GM23338 (cell line): ENCODE measurements at regions not wholly inside any gene's neighbourhood (a gene's known extent, or its start where the extent isn't known, plus 50 kb on each side); places are given as distances from the start of the nearest gene placed in this dataset.

Experiments used
- ATAC-seq: fragments of 200-7000 bp; cut with Tn5 transposase; 3 replicates; pipeline ENCODE4 v1.9.1; 2020
- DNase-seq: peaks from one replicate; pipeline ENCODE4 v3.0.0-alpha.2; 2015; ENCODE audit warnings: low spot score
- H2AFZ ChIP-seq: fragments of 200-600 bp; sonication (generic); 2 replicates; pipeline ENCODE4 v1.8.0; 2016; ENCODE audit warnings: antibody characterized with exemption, mild to moderate bottlenecking, moderate library complexity
- H3F3A ChIP-seq: fragments of 200-600 bp; sonication (generic); replicated peaks from 2 replicates; pipeline ENCODE4 v1.8.0; 2017; ENCODE audit warnings: antibody characterized with exemption, mixed run types, low read depth
- H3K27ac ChIP-seq: fragments of 200-600 bp; sonication (generic); 2 replicates; pipeline ENCODE4 v1.6.1; 2016; ENCODE audit warnings: low read depth
- H3K27me3 ChIP-seq: fragments of 200-600 bp; sonication (generic); 2 replicates; pipeline ENCODE4 v1.8.0; 2016; ENCODE audit warnings: mild to moderate bottlenecking, mixed run types, moderate library complexity; ENCODE audit not compliant: insufficient read depth
- H3K36me3 ChIP-seq: fragments of 200-600 bp; sonication (generic); 2 replicates; pipeline ENCODE4 v1.8.0; 2016; ENCODE audit warnings: mild to moderate bottlenecking; ENCODE audit not compliant: insufficient read depth
- H3K4me1 ChIP-seq: fragments of 200-600 bp; sonication (generic); 2 replicates; pipeline ENCODE4 v1.8.0; 2016; ENCODE audit warnings: mild to moderate bottlenecking, moderate library complexity; ENCODE audit not compliant: insufficient read depth
- H3K4me2 ChIP-seq: fragments of 200-600 bp; sonication (generic); 2 replicates; pipeline ENCODE4 v1.7.1; 2017; ENCODE audit warnings: mixed run types
- H3K4me3 ChIP-seq: fragments of 200-600 bp; sonication (generic); 2 replicates; pipeline ENCODE4 v1.6.1; 2016; ENCODE audit warnings: mixed run types
- H3K79me2 ChIP-seq: fragments of 200-600 bp; sonication (generic); replicated peaks from 2 replicates; pipeline ENCODE4 v1.8.0; 2017; ENCODE audit warnings: mild to moderate bottlenecking; ENCODE audit not compliant: insufficient read depth
- H3K9me2 ChIP-seq: fragments of 200-600 bp; sonication (generic); 2 replicates; pipeline ENCODE4 v1.8.0; 2017; ENCODE audit not compliant: insufficient read depth
- H4K20me1 ChIP-seq: fragments of 200-600 bp; sonication (generic); replicated peaks from 2 replicates; pipeline ENCODE4 v1.8.0; 2017; ENCODE audit warnings: mild to moderate bottlenecking; ENCODE audit not compliant: insufficient read depth
- H3K27ac Mint-ChIP-seq: 2 replicates; pipeline ENCODE4 v1.8.0; 2020; ENCODE audit warnings: inconsistent platforms, mild to moderate bottlenecking, moderate library complexity, mixed read lengths
- H3K27me3 Mint-ChIP-seq: 3 replicates; pipeline ENCODE4 v1.8.0; 2022; ENCODE audit warnings: low read depth, mild to moderate bottlenecking, moderate library complexity, mixed read lengths, inconsistent platforms; ENCODE audit not compliant: insufficient read depth, poor library complexity
- H3K36me3 Mint-ChIP-seq: 3 replicates; pipeline ENCODE4 v1.8.0; 2021; ENCODE audit warnings: low read depth, mild to moderate bottlenecking, inconsistent platforms, moderate library complexity, mixed read lengths
- H3K4me1 Mint-ChIP-seq: 3 replicates; pipeline ENCODE4 v1.8.0; 2020; ENCODE audit warnings: mild to moderate bottlenecking, inconsistent platforms, mixed read lengths
- H3K4me3 Mint-ChIP-seq: 3 replicates; pipeline ENCODE4 v1.8.0; 2021; ENCODE audit warnings: moderate library complexity, mild to moderate bottlenecking, inconsistent platforms, mixed read lengths
- H3K9me3 Mint-ChIP-seq: 3 replicates; pipeline ENCODE4 v1.8.0; 2020; ENCODE audit warnings: moderate library complexity, mild to moderate bottlenecking, inconsistent platforms, mixed read lengths
- CREB1 ChIP-seq: fragments of 250-450 bp; sonication (Bioruptor Pico); IDR thresholded peaks from 2 replicates; pipeline ENCODE4 v1.5.0; 2020; ENCODE audit warnings: low read depth, mild to moderate bottlenecking, moderate library complexity
- EZH2 ChIP-seq: fragments of 200-600 bp; sonication (generic); IDR thresholded peaks from one replicate; pipeline ENCODE4 v1.8.0; 2017; ENCODE audit warnings: antibody characterized with exemption, mild to moderate bottlenecking, low read depth; ENCODE audit not compliant: unreplicated experiment
- EZH2phosphoT487 ChIP-seq: fragments of 200-600 bp; sonication (generic); IDR thresholded peaks from one replicate; pipeline ENCODE4 v1.8.1; 2018; ENCODE audit warnings: antibody characterized with exemption; ENCODE audit not compliant: unreplicated experiment
- JUNB ChIP-seq: IDR thresholded peaks from one replicate; pipeline ENCODE4 v1.6.1; 2016; ENCODE audit warnings: antibody characterized with exemption; ENCODE audit not compliant: unreplicated experiment
- NANOG ChIP-seq: IDR thresholded peaks from 2 replicates; pipeline ENCODE4 v1.6.1; 2016; ENCODE audit warnings: antibody characterized with exemption, borderline replicate concordance
- POLR2AphosphoS5 ChIP-seq: IDR thresholded peaks from 2 replicates; pipeline ENCODE4 v1.6.1; 2016; ENCODE audit warnings: antibody characterized with exemption, low read depth
- STAT1 ChIP-seq: IDR thresholded peaks from one replicate; pipeline ENCODE4 v1.6.1; 2016; ENCODE audit warnings: antibody characterized with exemption; ENCODE audit not compliant: unreplicated experiment
- ZNF331 ChIP-seq: fragments of 250-450 bp; sonication (Bioruptor Pico); IDR thresholded peaks from 2 replicates; pipeline ENCODE4 v1.5.0; 2020; ENCODE audit warnings: low read depth, mild to moderate bottlenecking, moderate library complexity
- TF ChIP-seq, protein P1 (sequence below): IDR thresholded peaks from 2 replicates; pipeline ENCODE4 v1.6.1; 2016; ENCODE audit warnings: antibody characterized with exemption
- TF ChIP-seq, protein P2 (sequence below): fragments of 250-450 bp; sonication (Bioruptor Pico); IDR thresholded peaks from 2 replicates; pipeline ENCODE4 v1.5.0; 2020; ENCODE audit warnings: mild to moderate bottlenecking, moderate library complexity
- TF ChIP-seq, protein P3 (sequence below), 2 experiments: fragments of 200-600 bp in 1 of 2; sonication (generic) in 1 of 2; conservative IDR thresholded peaks; 2 replicates each; pipeline versions ENCODE4 v1.5.1 to v1.6.1; 2016 to 2017; ENCODE audit warnings: antibody characterized with exemption in 2 of 2, low read depth in 2 of 2, mild to moderate bottlenecking in 2 of 2, moderate library complexity in 1 of 2

DNA sequence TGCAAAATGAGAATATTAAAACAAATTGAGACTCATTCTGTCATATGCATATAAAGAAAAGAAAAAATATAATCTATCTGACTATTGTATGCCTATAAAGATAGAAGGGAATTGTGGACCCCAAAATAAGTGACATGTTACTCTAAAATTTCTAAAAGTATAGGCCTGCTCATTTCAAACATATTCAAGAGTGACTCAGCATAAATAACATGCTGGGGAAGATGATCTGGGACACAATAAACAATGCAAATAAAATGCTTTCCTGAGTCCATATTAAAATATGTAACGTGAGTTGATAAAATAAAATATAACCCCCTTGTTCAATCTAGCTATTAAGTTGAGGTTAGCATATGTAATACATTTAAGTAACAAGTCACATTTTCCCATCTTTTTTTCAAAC lies 882.0 kb upstream of the EDIL3 start:
- Histone ChIP-seq H3K36me3 (no peaks in the 10 kb centered on the region), H3K27me3 (no peaks in the 10 kb centered on the region), H3K27ac (no peak overlapping the region), H3F3A (no peaks in the 10 kb centered on the region), H3K4me2 (no peak overlapping the region), H2AFZ (no peak overlapping the region), H3K4me3 (no peak overlapping the region), H3K9me2 (no peaks in the 10 kb centered on the region), H4K20me1 (no peaks in the 10 kb centered on the region), H3K79me2 (no peaks in the 10 kb centered on the region), H3K4me1 (no peaks in the 10 kb centered on the region)
- DNase-seq: no peak
- Mint-ChIP-seq H3K27me3 (no peaks in the 10 kb centered on the region), H3K36me3 (no peaks in the 10 kb centered on the region), H3K27ac (peak overlapping the region; percentile 75), H3K4me1 (no peaks in the 10 kb centered on the region), H3K9me3 (no peaks in the 10 kb centered on the region), H3K4me3 (no peak overlapping the region)
- TF ChIP-seq, protein P1, sequence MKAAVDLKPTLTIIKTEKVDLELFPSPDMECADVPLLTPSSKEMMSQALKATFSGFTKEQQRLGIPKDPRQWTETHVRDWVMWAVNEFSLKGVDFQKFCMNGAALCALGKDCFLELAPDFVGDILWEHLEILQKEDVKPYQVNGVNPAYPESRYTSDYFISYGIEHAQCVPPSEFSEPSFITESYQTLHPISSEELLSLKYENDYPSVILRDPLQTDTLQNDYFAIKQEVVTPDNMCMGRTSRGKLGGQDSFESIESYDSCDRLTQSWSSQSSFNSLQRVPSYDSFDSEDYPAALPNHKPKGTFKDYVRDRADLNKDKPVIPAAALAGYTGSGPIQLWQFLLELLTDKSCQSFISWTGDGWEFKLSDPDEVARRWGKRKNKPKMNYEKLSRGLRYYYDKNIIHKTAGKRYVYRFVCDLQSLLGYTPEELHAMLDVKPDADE: no peak
- TF ChIP-seq, protein P2, sequence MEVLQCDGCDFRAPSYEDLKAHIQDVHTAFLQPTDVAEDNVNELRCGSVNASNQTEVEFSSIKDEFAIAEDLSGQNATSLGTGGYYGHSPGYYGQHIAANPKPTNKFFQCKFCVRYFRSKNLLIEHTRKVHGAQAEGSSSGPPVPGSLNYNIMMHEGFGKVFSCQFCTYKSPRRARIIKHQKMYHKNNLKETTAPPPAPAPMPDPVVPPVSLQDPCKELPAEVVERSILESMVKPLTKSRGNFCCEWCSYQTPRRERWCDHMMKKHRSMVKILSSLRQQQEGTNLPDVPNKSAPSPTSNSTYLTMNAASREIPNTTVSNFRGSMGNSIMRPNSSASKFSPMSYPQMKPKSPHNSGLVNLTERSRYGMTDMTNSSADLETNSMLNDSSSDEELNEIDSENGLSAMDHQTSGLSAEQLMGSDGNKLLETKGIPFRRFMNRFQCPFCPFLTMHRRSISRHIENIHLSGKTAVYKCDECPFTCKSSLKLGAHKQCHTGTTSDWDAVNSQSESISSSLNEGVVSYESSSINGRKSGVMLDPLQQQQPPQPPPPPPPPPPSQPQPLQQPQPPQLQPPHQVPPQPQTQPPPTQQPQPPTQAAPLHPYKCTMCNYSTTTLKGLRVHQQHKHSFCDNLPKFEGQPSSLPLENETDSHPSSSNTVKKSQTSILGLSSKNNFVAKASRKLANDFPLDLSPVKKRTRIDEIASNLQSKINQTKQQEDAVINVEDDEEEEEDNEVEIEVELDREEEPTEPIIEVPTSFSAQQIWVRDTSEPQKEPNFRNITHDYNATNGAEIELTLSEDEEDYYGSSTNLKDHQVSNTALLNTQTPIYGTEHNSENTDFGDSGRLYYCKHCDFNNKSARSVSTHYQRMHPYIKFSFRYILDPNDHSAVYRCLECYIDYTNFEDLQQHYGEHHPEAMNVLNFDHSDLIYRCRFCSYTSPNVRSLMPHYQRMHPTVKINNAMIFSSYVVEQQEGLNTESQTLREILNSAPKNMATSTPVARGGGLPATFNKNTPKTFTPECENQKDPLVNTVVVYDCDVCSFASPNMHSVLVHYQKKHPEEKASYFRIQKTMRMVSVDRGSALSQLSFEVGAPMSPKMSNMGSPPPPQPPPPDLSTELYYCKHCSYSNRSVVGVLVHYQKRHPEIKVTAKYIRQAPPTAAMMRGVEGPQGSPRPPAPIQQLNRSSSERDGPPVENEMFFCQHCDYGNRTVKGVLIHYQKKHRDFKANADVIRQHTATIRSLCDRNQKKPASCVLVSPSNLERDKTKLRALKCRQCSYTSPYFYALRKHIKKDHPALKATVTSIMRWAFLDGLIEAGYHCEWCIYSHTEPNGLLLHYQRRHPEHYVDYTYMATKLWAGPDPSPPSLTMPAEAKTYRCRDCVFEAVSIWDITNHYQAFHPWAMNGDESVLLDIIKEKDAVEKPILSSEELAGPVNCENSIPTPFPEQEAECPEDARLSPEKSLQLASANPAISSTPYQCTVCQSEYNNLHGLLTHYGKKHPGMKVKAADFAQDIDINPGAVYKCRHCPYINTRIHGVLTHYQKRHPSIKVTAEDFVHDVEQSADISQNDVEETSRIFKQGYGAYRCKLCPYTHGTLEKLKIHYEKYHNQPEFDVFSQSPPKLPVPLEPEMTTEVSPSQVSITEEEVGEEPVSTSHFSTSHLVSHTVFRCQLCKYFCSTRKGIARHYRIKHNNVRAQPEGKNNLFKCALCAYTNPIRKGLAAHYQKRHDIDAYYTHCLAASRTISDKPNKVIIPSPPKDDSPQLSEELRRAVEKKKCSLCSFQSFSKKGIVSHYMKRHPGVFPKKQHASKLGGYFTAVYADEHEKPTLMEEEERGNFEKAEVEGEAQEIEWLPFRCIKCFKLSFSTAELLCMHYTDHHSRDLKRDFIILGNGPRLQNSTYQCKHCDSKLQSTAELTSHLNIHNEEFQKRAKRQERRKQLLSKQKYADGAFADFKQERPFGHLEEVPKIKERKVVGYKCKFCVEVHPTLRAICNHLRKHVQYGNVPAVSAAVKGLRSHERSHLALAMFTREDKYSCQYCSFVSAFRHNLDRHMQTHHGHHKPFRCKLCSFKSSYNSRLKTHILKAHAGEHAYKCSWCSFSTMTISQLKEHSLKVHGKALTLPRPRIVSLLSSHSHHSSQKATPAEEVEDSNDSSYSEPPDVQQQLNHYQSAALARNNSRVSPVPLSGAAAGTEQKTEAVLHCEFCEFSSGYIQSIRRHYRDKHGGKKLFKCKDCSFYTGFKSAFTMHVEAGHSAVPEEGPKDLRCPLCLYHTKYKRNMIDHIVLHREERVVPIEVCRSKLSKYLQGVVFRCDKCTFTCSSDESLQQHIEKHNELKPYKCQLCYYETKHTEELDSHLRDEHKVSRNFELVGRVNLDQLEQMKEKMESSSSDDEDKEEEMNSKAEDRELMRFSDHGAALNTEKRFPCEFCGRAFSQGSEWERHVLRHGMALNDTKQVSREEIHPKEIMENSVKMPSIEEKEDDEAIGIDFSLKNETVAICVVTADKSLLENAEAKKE: no peak
- TF ChIP-seq CREB1 (CRISPR knock-in tag): no peak
- TF ChIP-seq NANOG: no peak
- no peak for TF ChIP-seq EZH2
- TF ChIP-seq ZNF331 (CRISPR knock-in tag): no peak
- ATAC-seq: no peak

DNA sequence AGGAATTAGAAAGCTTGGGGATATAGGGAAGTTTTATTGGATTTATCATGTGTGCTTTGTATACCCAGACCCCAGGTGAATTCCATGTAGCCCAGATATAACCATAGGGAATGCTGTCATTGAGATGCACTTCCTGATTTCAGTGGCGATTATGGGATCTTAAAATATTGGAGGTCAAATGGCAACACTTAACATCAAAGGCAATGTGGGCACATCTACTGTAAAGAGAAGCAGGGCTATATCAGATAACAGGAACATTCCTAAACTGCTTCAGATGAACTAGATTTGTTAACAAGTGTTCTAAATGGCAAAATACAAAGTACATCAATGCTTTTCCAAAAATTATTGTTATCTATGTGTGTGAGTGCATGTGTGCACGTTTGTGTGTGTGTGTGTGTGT lies 883.5 kb upstream of the EDIL3 start:
- H3K4me2 ChIP-seq: no peak overlapping the region
- H3K4me3 Mint-ChIP-seq: no peak overlapping the region

More for the DNA sequence above, 883.5 kb upstream of the EDIL3 start:
- Histone ChIP-seq H3K4me3 (no peak overlapping the region), H4K20me1 (no peaks in the 10 kb centered on the region), H3K4me1 (no peaks in the 10 kb centered on the region), H3K27ac (no peak overlapping the region), H2AFZ (no peak overlapping the region), H3F3A (no peaks in the 10 kb centered on the region), H3K79me2 (no peaks in the 10 kb centered on the region), H3K27me3 (no peaks in the 10 kb centered on the region), H3K9me2 (no peaks in the 10 kb centered on the region), H3K36me3 (no peaks in the 10 kb centered on the region)
- H3K4me1 Mint-ChIP-seq: no peaks in the 10 kb centered on the region
- TF ChIP-seq CREB1 (CRISPR knock-in tag) (no peak), POLR2AphosphoS5 (no peak), EZH2phosphoT487 (no peak), JUNB (no peak), STAT1 (no peak)
- TF ChIP-seq, protein P3, sequence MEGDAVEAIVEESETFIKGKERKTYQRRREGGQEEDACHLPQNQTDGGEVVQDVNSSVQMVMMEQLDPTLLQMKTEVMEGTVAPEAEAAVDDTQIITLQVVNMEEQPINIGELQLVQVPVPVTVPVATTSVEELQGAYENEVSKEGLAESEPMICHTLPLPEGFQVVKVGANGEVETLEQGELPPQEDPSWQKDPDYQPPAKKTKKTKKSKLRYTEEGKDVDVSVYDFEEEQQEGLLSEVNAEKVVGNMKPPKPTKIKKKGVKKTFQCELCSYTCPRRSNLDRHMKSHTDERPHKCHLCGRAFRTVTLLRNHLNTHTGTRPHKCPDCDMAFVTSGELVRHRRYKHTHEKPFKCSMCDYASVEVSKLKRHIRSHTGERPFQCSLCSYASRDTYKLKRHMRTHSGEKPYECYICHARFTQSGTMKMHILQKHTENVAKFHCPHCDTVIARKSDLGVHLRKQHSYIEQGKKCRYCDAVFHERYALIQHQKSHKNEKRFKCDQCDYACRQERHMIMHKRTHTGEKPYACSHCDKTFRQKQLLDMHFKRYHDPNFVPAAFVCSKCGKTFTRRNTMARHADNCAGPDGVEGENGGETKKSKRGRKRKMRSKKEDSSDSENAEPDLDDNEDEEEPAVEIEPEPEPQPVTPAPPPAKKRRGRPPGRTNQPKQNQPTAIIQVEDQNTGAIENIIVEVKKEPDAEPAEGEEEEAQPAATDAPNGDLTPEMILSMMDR (conservative IDR thresholded peaks at IDR 0.05; ENCODE audit: low read depth in 2 of 2): no peak
- TF ChIP-seq, protein P1: no peak
- no peaks in the 10 kb centered on the region for H3K36me3 Mint-ChIP-seq
- no peak for DNase-seq
- H3K9me3 Mint-ChIP-seq: no peaks in the 10 kb centered on the region
- H3K27me3 Mint-ChIP-seq: no peaks in the 10 kb centered on the region
- H3K27ac Mint-ChIP-seq: no peak overlapping the region
- no peak for ATAC-seq
